HG02884 (cell line): ENCODE measurements at regions not wholly inside any gene's neighbourhood (a gene's known extent, or its start where the extent isn't known, plus 50 kb on each side); places are given as distances from the start of the nearest gene placed in this dataset.

Source experiments
- ATAC-seq: cut with Tn5 transposase; IDR thresholded peaks from one replicate; pipeline ENCODE4 v1.9.1; 2021; ENCODE audit warnings: mild to moderate bottlenecking, moderate library complexity; ENCODE audit not compliant: unreplicated experiment

DNA sequence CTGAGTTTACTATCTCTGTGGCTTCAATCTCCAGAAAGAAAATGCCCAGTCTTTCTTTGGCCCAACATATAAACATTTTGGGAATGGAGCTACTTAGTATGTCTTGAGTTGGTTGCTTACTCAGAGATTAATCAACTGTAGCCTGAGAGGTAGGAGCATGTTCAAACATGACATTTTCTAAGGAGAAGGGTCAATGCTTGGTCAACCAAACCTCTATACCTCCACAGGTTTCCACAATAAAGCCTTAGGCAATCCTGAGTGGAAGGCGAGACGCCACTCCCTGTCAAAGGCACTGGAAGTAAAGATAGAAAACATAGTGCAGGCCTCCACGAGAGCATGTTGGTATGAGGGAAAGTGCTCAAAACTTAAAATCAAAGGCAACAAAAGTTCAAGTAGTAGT is 411.4 kb downstream of the KCTD16 start:
- no peak for ATAC-seq

DNA sequence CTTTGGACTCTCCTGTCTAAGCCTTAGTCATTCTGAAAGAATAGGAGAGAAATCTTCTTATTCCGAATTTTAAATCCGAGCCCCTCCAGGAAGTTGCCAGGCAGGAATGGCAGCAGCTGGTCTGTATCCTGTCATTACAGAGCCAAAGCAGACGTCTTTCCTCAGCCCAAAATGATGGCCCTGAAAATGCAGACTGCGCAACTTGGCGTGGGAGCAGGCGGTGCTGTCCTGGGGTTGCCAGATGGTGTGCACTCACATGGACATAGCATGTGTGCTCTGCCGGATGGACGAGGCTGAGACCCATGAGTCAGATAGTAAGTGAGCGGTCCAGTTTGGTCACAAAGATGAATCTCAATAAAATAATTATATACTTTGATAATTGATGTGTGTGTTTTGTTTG is 410.4 kb downstream of the KCTD16 start:
- ATAC-seq, result no peak

DNA sequence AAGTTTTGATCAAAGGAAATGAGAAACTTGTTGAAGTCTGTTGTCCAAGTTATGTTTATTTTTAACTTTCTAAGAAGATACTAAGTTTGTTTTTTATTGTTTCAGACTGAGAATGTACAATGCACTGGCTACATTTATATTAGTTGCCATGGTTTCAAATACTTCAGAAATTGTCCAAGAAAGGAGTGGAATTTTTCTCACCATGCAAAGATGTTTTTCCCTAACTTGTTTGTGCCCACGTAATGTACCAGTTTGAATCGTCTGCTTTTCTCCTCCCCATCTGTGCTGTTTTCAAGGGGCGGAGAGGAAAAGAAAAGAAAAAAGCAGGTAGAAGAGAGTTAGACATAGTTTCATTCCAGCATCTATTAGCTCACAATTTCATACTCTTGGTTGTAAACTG is 407.0 kb downstream of the KCTD16 start:
- ATAC-seq, result no peak

DNA sequence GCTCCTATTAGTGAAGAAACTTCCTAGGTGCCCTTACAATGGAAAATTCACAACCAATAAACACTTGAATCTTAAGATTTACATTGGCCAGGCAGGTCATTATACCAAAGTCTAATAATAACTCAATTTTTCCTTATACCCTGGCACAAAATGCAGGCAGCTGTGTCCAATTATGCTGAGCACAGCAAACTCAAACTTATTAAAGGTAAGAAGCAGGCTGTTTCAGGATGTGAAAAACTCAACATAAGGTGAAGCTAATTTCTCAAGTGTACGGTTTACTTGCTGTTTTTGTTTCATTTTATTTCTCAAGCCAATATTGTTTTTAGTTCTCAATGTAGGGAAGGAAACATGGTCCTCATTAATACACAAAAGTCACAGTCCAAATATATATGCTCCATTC is 405.1 kb downstream of the KCTD16 start:
- ATAC-seq, result no peak

DNA sequence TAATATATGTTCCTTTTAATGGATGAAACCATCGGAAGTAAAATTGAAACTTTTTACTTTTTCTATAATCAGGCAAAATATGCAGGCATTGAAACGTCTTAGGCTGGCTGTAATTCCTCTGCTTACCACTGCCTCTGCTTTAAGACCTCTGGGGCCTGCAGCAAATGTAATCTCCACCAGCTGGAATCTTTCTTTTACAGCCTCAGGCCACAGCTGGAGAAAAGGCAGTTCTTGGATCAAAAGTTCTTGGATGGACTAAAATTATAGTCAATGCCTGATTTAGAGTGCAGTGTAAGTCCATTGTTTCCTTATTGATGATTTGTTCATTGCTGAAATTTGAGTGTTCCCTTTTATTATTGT is 396.7 kb downstream of the KCTD16 start:
- no peak for ATAC-seq

DNA sequence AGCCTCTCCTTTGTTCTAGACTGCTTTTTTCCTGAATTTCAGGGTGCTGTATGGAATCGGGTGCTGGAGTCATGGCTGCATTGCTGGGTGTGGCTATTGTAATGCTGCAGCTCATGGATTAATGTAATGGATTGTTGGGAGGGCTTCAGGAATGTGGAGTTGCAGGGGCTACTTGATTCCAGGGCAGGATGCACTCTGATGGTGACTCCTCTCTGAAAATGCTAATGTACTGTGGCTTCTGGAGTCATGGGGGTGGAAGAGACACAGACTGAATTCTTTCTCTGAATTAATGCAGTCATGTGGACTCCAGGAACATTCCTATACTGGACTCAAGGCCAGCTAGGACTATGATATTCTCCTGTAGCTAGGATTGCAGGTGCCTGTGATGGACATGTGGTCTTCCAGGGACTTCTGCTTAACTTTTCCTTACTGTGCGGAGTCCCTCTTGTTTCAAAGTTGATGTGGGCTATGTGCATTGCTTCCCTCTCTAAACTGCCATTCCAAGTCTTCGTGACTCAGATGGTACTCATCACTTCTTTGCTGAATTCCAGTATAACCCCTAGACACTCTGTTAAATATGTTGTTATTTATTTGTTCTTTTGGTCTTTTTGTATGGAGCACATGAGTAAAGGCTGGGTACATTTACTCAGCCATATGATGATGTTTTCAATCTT is 396.2 kb downstream of the KCTD16 start:
- ATAC-seq, result no peak

DNA sequence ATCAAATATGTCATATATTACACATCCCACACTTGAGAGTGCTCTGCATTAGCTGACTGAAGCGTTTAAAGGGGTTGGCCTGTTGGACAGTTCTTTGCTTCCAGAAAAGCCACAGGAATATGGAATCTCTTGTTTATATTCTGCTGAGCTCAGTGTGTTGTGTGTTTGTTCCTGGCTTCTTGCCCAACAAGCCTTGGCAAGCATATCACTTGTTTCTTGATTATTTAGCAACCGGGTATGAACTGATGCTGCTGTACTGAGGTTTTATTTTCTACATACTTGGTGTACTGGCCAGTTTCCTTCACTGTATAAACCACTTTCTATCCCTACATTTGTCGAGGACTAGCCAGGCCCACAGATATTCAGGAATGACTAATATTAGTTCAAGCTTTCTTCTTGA is 378.9 kb downstream of the KCTD16 start:
- ATAC-seq, result no peak

DNA sequence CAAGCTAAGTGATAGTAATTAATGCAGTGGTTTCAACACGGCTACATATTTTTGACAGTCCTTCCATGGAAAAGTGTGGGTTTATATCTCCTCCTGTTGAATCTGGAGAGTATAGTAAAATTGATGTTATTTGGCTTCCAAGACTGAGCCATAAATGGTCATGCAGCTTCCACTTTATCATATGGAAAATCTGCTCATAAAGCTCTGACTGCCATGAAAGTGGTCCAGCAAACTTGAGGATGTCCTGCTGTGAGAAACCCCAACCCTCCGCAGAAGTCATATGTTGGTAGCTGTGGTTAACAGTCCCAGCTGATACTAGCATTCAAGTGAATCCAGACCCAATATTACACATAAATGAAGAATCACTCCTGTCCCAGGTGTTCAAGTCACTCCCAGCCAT is 378.3 kb downstream of the KCTD16 start:
- no peak for ATAC-seq

DNA sequence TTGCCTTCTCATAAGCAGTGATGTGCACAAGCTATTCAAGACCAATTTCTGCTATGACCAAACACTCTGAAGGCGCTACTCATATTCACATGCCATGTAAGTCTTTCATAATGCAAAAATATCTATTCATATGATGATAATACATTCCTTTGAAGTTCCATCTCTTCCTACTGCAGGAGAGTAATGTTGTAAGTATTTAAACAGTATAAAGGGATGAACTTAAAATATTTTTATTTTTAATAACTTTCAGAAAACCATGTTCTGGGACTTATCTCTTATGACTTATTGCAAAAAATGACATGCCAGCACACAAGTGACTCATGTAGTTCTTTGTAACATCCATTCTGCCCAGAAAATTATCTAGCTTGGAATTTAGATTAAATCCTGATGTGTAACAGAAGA is 376.4 kb downstream of the KCTD16 start:
- no peak for ATAC-seq

DNA sequence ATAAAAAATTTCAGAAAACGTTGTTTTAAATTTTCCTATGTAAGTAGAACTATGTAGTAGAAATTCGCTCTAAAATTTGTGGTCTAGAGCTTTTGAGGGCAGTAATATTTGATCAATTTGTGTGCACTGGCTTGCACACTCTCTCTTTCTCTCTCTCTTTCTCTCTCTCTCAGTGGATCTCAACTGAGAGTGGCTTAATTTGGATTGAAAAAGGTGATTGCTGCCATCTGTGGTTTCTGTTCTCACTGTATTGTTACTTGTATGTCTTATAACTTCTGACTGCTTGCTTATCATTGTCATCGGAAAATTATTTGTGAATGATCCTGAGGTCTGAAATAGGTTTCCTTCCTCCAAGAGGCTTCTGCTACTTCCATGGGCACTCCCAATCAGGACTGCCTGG is 368.2 kb downstream of the KCTD16 start:
- ATAC-seq, result no peak
